Endothelial cell of umbilical vein (primary cell): ENCODE measurements at regions not wholly inside any gene's neighbourhood (a gene's known extent, or its start where the extent isn't known, plus 50 kb on each side); places are given as distances from the start of the nearest gene placed in this dataset.

Experiments used
- BruUV-seq: library from RNA; stranded (reverse); fragments of 400-500 nt; replicated peaks from 2 replicates; lab custom pipeline; 2021; lab: Mats Ljungman, UMichigan
- CTCF ChIA-PET: fragments of 300-600, 350-600 bp; sonication (Branson Sonifier 250); formaldehyde crosslinking; loops from one replicate; lab custom pipeline; 2021; ENCODE audit warnings: antibody characterized with exemption, inconsistent platforms; lab: Charles Lee
- POLR2A ChIA-PET: fragments of 300-600, 350-600 bp; sonication (Branson Sonifier 250); formaldehyde crosslinking; loops from one replicate; lab custom pipeline; 2021; ENCODE audit warnings: antibody characterized with exemption, inconsistent platforms; lab: Charles Lee
- DNase-seq: peaks from one replicate; pipeline ENCODE4 v3.0.0-alpha.2; 2011; ENCODE audit warnings: low read depth, low spot score
- FAIRE-seq: peaks from 2 replicates; lab custom pipeline; 2011; peaks lifted over from hg19 to GRCh38; lab: Jason Lieb, UNC
- H2AFZ ChIP-seq: 2 replicates; pipeline ENCODE4 v1.6.0; 2012; ENCODE audit warnings: low read depth, low read length, control low read depth, inconsistent platforms
- H3K27ac ChIP-seq: 2 replicates; pipeline ENCODE4 v1.5.1; 2011; ENCODE audit warnings: low read depth, mild to moderate bottlenecking, control low read depth, low read length, moderate library complexity; ENCODE audit not compliant: insufficient read depth
- H3K27me3 ChIP-seq, 2 experiments: 2 replicates each; pipeline versions ENCODE4 v1.6.0 to v1.6.1; 2011; ENCODE audit warnings: low read length in 2 of 2, mixed read lengths in 1 of 2; ENCODE audit not compliant: control insufficient read depth in 2 of 2, insufficient read depth in 2 of 2
- H3K36me3 ChIP-seq, 2 experiments: 2 replicates in 1 of 2; 3 replicates in 1 of 2; pipeline ENCODE4 v1.5.1; 2011; ENCODE audit warnings: low read length in 2 of 2, mild to moderate bottlenecking in 1 of 2, moderate library complexity in 1 of 2; ENCODE audit not compliant: control insufficient read depth in 2 of 2, insufficient read depth in 2 of 2; ENCODE audit errors: extremely low read depth in 1 of 2
- H3K4me1 ChIP-seq: 3 replicates; pipeline ENCODE4 v1.5.1; 2011; ENCODE audit warnings: mild to moderate bottlenecking, low read length; ENCODE audit not compliant: control insufficient read depth, insufficient read depth; ENCODE audit errors: extremely low read depth
- H3K4me2 ChIP-seq: 2 replicates; pipeline ENCODE4 v1.6.1; 2011; ENCODE audit warnings: low read length, control low read depth, mixed read lengths; ENCODE audit not compliant: insufficient read depth
- H3K4me3 ChIP-seq, 3 experiments: fragments of 200-600 bp in 1 of 3; sonication (generic), shearing (Covaris generic) in 1 of 3; replicated peaks in 1 of 3; 2 replicates each; pipeline ENCODE4 v1.5.1; 2011 to 2016; ENCODE audit warnings: control low read depth in 3 of 3, low read length in 3 of 3, mild to moderate bottlenecking in 2 of 3, inconsistent platforms in 1 of 3, low read depth in 1 of 3, moderate library complexity in 1 of 3; ENCODE audit not compliant: insufficient read depth in 1 of 3
- H3K79me2 ChIP-seq: 2 replicates; pipeline ENCODE4 v1.6.0; 2012; ENCODE audit warnings: low read length, inconsistent platforms; ENCODE audit not compliant: control insufficient read depth, insufficient read depth
- H3K9ac ChIP-seq: replicated peaks from 2 replicates; pipeline ENCODE3; 2011; ENCODE audit warnings: low read length, control low read depth; ENCODE audit not compliant: insufficient read depth; ENCODE audit errors: extremely low read depth
- H3K9me1 ChIP-seq: replicated peaks from 3 replicates; pipeline ENCODE4 v1.6.0; 2011; ENCODE audit warnings: mild to moderate bottlenecking, low read length; ENCODE audit not compliant: control insufficient read depth, insufficient read depth; ENCODE audit errors: extremely low read depth
- H3K9me3 ChIP-seq: replicated peaks from 2 replicates; pipeline ENCODE4 v1.5.1; 2012; ENCODE audit warnings: low read length, inconsistent platforms; ENCODE audit not compliant: control insufficient read depth, insufficient read depth
- H4K20me1 ChIP-seq: replicated peaks from 2 replicates; pipeline ENCODE3; 2011; ENCODE audit warnings: mild to moderate bottlenecking, low read length; ENCODE audit not compliant: control insufficient read depth, insufficient read depth; ENCODE audit errors: extremely low read depth
- EZH2 ChIP-seq: IDR thresholded peaks from 2 replicates; pipeline ENCODE4 v1.6.1; 2012; ENCODE audit warnings: borderline replicate concordance, low read depth, mild to moderate bottlenecking, moderate library complexity, low read length, inconsistent platforms; ENCODE audit not compliant: severe bottlenecking
- FOS ChIP-seq: IDR thresholded peaks from 2 replicates; pipeline ENCODE4 v1.6.1; 2011; ENCODE audit warnings: mild to moderate bottlenecking, low read length, moderate library complexity, borderline replicate concordance; ENCODE audit not compliant: insufficient read depth
- GATA2 ChIP-seq: IDR thresholded peaks from 2 replicates; pipeline ENCODE4 v1.7.0; 2011; ENCODE audit warnings: low read depth, mild to moderate bottlenecking, moderate library complexity, mixed read lengths, low read length; ENCODE audit not compliant: insufficient read length, insufficient read depth
- JUN ChIP-seq: IDR thresholded peaks from 2 replicates; pipeline ENCODE4 v1.6.1; 2011; ENCODE audit warnings: borderline replicate concordance, low read depth; ENCODE audit not compliant: insufficient read length, insufficient read depth
- MYC ChIP-seq: IDR thresholded peaks from one replicate; pipeline ENCODE4 v1.6.1; 2011; ENCODE audit warnings: mild to moderate bottlenecking, low read depth, low read length
- POLR2AphosphoS5 ChIP-seq: IDR thresholded peaks from 2 replicates; pipeline ENCODE4 v1.6.1; 2012; ENCODE audit warnings: low read depth, mild to moderate bottlenecking, control low read depth, low read length, moderate library complexity; ENCODE audit not compliant: insufficient read depth
- dilution Hi-C: fragments of 300-500 bp; cut with MboI; formaldehyde crosslinking; loops from one replicate; pipeline ENCODE4 v1.15.0; 2019; ENCODE audit warnings: low sequenced_read_pairs; ENCODE audit not compliant: extremely low pct_ligation_motif_present
- intact Hi-C: fragments of 100-400 bp; cut with micrococcal nuclease; formaldehyde crosslinking; loops from one replicate; pipeline ENCODE4 v1.10.0; 2022
- TF ChIP-seq, protein P1 (sequence below): IDR thresholded peaks from 2 replicates; pipeline ENCODE4 v1.6.1; 2011; ENCODE audit not compliant: insufficient read depth, insufficient read length
- TF ChIP-seq, protein P2 (sequence below), 2 donors: IDR thresholded peaks; 1 replicate in 1 of 2; 2 replicates in 1 of 2; pipeline ENCODE4 v1.5.1; 2011; ENCODE audit warnings: low read length in 2 of 2, mild to moderate bottlenecking in 2 of 2, moderate library complexity in 2 of 2, control low read depth in 1 of 2, inconsistent platforms in 1 of 2, low read depth in 1 of 2; ENCODE audit not compliant: insufficient read depth in 1 of 2; ENCODE audit errors: extremely low read depth in 1 of 2

DNA sequence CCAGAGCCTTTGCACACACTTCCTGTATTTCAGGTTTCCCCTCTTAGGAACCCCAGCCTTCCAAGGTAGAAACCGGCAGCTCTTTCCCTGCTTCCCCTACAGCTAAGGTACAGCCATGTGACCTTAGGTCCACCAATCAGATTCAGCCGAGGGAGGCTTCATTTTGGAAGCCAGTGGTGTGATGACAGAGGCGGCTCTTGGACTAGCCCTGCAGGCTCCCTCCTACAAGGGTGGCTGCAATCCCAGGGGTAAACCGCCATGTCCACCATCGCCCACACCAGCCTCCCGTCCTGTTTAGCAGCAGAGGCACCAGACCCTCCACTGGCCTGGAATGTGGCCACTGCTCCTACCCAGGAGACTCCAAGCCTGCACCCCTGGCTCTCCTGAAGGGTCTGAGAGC lies 65.6 kb downstream of the SERPINA3 start:
- Histone ChIP-seq H4K20me1 (no peaks in the 10 kb centered on the region), H3K4me3 (no peak overlapping the region), H3K9me3 (no peaks in the 10 kb centered on the region), H3K4me1 (no peaks in the 10 kb centered on the region), H3K4me2 (no peak overlapping the region), H2AFZ (no peak overlapping the region), H3K36me3 (no peaks in the 10 kb centered on the region), H3K9ac (no peak overlapping the region), H3K9me1 (no peaks in the 10 kb centered on the region), H3K27ac (no peak overlapping the region), H3K27me3 (no peaks in the 10 kb centered on the region), H3K79me2 (no peaks in the 10 kb centered on the region)
- no peak for TF ChIP-seq EZH2
- TF ChIP-seq, protein P1, sequence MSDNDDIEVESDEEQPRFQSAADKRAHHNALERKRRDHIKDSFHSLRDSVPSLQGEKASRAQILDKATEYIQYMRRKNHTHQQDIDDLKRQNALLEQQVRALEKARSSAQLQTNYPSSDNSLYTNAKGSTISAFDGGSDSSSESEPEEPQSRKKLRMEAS: no peak
- ChIA-PET CTCF (interaction anchor here (1.2 to 1.6 kb wide), 3 partner anchors 129 to 254 kb away, joined by 3 to 4 read pairs (median 3); no protein-coding TSS in a partner anchor), POLR2A (no interaction called here)
- no TSS peak for BruUV-seq
- intact Hi-C loops (no loop called here), dilution Hi-C loops (no loop called here)
- no peak for DNase-seq
- no peak for FAIRE-seq

DNA sequence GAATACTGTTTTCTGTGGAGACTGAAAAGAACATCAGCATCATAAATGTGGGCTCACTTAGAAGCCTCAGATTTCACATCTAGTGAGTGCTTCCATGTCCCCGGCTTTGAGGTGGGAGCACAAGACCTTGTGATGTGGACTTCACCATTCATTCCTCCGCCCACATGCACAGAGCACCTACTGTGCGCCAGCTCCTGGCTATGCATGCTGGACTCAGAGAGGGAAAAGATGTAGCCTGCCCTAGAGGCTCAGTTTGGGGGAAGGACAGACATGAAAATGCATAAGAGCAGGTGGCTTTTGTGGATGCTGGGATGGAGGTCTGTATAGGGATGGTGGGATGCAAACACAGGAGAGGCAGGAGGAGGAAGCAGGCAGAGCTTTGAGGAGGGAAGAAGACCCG lies 65.0 kb downstream of the SERPINA3 start:
- H3K4me2 ChIP-seq: no peak overlapping the region
- H3K9me3 ChIP-seq: no peaks in the 10 kb centered on the region
- H4K20me1 ChIP-seq: no peaks in the 10 kb centered on the region
- H2AFZ ChIP-seq: no peak overlapping the region
- DNase-seq (no peak), FAIRE-seq (no peak)
- no peaks in the 10 kb centered on the region for H3K4me1 ChIP-seq
- BruUV-seq: no TSS peak
- no peak overlapping the region for H3K4me3 ChIP-seq
- no peaks in the 10 kb centered on the region for H3K9me1 ChIP-seq
- no peaks in the 10 kb centered on the region for H3K79me2 ChIP-seq
- ChIA-PET POLR2A (no interaction called here), CTCF (interaction anchor here (1.6 kb wide), 1 partner anchor 243 kb away, joined by 3 read pairs; no protein-coding TSS in a partner anchor)
- intact Hi-C loops: no loop called here
- no peaks in the 10 kb centered on the region for H3K36me3 ChIP-seq
- TF ChIP-seq EZH2 (no peak), MYC (no peak), GATA2 (no peak), FOS (no peak), POLR2AphosphoS5 (no peak), JUN (no peak)
- TF ChIP-seq, protein P2, sequence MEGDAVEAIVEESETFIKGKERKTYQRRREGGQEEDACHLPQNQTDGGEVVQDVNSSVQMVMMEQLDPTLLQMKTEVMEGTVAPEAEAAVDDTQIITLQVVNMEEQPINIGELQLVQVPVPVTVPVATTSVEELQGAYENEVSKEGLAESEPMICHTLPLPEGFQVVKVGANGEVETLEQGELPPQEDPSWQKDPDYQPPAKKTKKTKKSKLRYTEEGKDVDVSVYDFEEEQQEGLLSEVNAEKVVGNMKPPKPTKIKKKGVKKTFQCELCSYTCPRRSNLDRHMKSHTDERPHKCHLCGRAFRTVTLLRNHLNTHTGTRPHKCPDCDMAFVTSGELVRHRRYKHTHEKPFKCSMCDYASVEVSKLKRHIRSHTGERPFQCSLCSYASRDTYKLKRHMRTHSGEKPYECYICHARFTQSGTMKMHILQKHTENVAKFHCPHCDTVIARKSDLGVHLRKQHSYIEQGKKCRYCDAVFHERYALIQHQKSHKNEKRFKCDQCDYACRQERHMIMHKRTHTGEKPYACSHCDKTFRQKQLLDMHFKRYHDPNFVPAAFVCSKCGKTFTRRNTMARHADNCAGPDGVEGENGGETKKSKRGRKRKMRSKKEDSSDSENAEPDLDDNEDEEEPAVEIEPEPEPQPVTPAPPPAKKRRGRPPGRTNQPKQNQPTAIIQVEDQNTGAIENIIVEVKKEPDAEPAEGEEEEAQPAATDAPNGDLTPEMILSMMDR (IDR thresholded peaks at IDR 0.05; ENCODE audit: extremely low read depth in 1 of 2, insufficient read depth in 1 of 2, low read depth in 1 of 2, low read length in 2 of 2): no peak
- TF ChIP-seq, protein P1: no peak
- no peak overlapping the region for H3K9ac ChIP-seq
- H3K27ac ChIP-seq: no peak overlapping the region
- no peaks in the 10 kb centered on the region for H3K27me3 ChIP-seq
- dilution Hi-C loops: no loop called here
